ENCODE measurements at regions not wholly inside any gene's neighbourhood (a gene's known extent, or its start where the extent isn't known, plus 50 kb on each side); places are given as distances from the start of the nearest gene placed in this dataset.
"Not testable (repeated sequence)": the region's sequence is repeated elsewhere in the genome, so short reads cannot be mapped to it uniquely, and the experiment has no call there.

DNA sequence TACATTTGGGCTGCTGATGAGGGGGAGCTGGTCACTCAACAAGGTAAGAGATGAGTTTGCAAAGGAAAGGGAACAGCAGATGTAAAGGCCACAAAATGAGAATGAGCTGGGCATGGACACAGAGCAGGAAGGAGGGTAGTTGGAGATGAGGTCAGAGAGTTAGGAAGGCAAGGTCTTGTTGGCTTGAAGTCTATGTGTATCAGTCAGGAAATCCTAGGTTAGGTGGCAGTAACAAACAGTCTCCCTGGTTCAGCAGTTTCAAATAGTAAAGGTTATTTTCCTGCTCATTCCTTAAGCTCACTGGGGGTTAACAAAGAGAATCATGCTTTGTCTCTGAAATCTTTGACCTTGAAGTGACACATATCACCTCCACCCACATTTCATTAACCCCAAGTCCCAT lies 58.3 kb upstream of the ARL4C start:
- TF ChIP-seq, protein P1, sequence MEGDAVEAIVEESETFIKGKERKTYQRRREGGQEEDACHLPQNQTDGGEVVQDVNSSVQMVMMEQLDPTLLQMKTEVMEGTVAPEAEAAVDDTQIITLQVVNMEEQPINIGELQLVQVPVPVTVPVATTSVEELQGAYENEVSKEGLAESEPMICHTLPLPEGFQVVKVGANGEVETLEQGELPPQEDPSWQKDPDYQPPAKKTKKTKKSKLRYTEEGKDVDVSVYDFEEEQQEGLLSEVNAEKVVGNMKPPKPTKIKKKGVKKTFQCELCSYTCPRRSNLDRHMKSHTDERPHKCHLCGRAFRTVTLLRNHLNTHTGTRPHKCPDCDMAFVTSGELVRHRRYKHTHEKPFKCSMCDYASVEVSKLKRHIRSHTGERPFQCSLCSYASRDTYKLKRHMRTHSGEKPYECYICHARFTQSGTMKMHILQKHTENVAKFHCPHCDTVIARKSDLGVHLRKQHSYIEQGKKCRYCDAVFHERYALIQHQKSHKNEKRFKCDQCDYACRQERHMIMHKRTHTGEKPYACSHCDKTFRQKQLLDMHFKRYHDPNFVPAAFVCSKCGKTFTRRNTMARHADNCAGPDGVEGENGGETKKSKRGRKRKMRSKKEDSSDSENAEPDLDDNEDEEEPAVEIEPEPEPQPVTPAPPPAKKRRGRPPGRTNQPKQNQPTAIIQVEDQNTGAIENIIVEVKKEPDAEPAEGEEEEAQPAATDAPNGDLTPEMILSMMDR (IDR thresholded peaks at IDR 0.05; ENCODE audit: borderline replicate concordance, control extremely low read depth, extremely low read depth, insufficient read depth, missing control alignments): no peak
- in situ Hi-C loops (cut with MboI; ENCODE audit: low sequenced_read_pairs, unreplicated experiment): loop anchor here (10.0 kb wide), 1 partner anchor 560 kb away; no protein-coding TSS in a partner anchor
- no peak for DNase-seq (ENCODE audit: low spot score)

DNA sequence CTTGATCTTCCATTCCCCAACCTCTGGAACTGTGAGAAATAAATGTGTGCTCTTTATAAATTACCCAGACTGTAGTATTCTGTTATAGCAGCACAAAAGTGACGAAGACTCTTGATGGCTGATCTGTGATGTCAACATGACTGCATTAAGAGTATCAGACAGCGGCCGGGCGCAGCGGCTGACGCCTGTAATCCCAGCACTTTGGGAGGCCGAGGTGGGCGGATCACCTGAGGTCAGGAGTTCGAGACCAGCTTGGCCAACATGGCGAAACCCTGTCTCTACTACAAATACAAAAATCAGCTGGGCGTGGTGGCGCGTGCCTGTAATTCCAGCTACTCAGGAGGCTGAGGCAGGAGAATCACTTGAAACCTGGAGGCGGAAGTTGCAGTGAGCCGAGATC lies 56.3 kb upstream of the ARL4C start:
- in situ Hi-C loops (cut with MboI; ENCODE audit: low sequenced_read_pairs, unreplicated experiment): loop anchor here (10.0 kb wide), 1 partner anchor 562 kb away; no protein-coding TSS in a partner anchor

DNA sequence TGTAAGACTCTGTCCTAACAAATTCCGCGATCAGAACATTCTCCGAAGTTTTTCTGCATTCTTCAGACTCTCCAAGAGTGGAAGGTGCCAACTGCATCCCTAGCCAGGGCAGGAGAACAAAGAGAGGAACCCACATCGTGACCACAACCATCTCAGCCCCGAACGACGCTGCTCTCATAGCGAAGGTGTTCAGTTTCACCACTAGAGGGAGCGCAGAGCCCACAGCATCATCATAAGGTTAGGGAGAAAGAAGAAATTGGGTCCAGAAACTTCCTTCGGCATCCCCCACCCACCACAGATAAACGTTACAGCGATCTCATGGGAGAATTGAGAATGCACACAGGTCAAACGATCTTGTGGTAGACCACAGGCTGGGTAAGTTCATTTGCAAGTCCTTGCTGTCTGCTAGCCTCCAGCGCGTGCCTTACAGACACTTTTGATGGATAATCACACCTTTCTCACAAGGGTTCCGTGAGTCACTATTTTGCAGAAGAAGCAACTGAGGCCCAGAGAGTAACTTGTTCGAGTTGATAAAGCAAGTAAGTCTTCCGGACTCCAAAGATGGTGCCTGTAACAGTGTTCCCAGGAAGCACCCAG lies 53.7 kb upstream of the ARL4C start:
- in situ Hi-C loops (cut with MboI; ENCODE audit: low sequenced_read_pairs, unreplicated experiment): loop anchor here (10.0 kb wide), 1 partner anchor 564 kb away; no protein-coding TSS in a partner anchor
- peak; percentile 80 for DNase-seq (ENCODE audit: low spot score)
- TF ChIP-seq, protein P1 (IDR thresholded peaks at IDR 0.05; ENCODE audit: borderline replicate concordance, control extremely low read depth, extremely low read depth, insufficient read depth, missing control alignments): peak; percentile 91

More for the DNA sequence above, 56.3 kb upstream of the ARL4C start:
- DNase-seq (ENCODE audit: low spot score): not testable (repeated sequence)

DNA sequence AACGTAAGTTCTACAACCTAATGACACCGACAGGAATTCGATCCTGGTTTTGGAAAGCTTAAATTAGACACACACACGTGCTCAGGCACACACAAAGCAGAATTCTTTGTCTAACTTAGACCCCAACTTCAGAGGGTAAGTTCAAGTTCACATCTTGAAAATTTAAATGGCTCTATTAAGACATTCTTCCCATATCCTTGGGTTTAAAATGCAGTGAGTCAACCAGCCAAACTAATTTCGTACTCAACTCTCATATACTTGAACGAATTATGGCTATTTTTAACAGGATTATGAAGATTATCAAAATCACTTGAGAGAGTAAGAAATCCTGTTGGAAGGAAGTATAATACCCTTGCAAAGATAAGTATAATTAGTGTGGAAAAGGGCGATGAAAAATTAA lies 53.2 kb upstream of the ARL4C start:
- in situ Hi-C loops (cut with MboI; ENCODE audit: low sequenced_read_pairs, unreplicated experiment): loop anchor here (10.0 kb wide), 1 partner anchor 565 kb away; no protein-coding TSS in a partner anchor
- no peak for DNase-seq (ENCODE audit: low spot score)
- TF ChIP-seq, protein P1 (IDR thresholded peaks at IDR 0.05; ENCODE audit: borderline replicate concordance, control extremely low read depth, extremely low read depth, insufficient read depth, missing control alignments): no peak

DNA sequence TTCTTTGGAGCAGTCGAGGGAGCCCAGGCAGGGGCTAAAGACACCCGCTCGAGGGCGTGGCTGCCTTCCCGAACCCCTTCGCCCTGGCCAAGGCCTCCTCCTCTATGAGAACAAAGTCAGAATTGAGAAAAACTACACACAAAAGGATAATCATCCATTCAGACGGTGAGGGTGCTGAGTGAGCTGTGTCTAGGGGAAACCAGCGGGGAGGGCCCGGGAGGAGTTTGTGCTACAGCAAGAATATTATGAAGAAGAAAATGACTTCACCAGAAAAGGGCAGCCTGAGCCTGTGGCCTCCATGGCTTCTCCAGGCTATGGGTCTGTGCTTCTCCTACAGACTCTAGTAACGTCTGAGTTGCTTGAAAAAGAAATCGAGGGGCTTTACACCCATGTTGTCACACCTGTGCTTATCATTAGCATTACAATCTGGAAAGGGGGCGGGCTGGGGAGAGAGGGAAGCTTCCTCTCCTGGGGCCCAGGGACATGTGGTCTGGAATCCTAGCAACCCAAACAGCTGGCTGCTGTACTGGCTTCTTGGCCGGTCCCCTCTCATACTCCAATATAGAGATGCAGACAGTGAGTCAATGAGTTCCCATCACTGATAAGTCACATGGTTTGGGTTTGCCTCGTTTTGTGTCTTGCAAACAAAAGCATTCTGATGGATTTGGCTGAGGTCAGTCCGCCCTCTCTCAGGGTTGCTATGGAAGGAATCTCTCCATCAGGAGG lies 52.0 kb upstream of the ARL4C start:
- TF ChIP-seq, protein P1 (IDR thresholded peaks at IDR 0.05; ENCODE audit: borderline replicate concordance, control extremely low read depth, extremely low read depth, insufficient read depth, missing control alignments): no peak
- in situ Hi-C loops (cut with MboI; ENCODE audit: low sequenced_read_pairs, unreplicated experiment): no loop called here
- DNase-seq (ENCODE audit: low spot score): no peak

DNA sequence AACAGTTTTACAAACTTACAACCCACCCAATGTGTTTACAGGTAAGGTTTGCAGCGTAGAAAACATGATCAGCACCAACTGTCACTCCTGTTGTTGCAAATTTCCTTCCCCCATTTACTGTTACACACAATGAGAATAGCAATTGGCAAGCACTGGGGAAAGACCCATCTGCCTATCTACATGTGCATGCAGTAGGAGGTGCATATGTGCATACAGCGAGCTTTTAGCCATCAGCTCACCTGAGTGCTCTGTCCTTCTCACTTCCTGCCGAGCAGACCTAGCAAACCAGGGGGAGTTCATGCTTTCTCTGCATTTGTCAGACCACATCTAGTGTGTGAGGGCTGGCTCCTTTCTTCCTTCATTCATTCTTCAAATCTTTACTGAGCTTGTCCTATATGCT lies 49.9 kb upstream of the ARL4C start:
- in situ Hi-C loops (cut with MboI; ENCODE audit: low sequenced_read_pairs, unreplicated experiment): no loop called here
- TF ChIP-seq, protein P1 (IDR thresholded peaks at IDR 0.05; ENCODE audit: borderline replicate concordance, control extremely low read depth, extremely low read depth, insufficient read depth, missing control alignments): no peak
- DNase-seq (ENCODE audit: low spot score): no peak

Data from GM13976 (cell line).